NT2/D1 (cell line): ENCODE measurements at regions not wholly inside any gene's neighbourhood (a gene's known extent, or its start where the extent isn't known, plus 50 kb on each side); places are given as distances from the start of the nearest gene placed in this dataset.

Experiments
- SUZ12 ChIP-seq: IDR thresholded peaks from 2 replicates; pipeline ENCODE4 v1.6.1; 2011; ENCODE audit not compliant: insufficient read length, insufficient read depth; ENCODE audit errors: extremely low read depth
- ZNF274 ChIP-seq: IDR thresholded peaks from 2 replicates; pipeline ENCODE4 v1.6.1; 2011; ENCODE audit warnings: mild to moderate bottlenecking, low read depth, low read length

DNA sequence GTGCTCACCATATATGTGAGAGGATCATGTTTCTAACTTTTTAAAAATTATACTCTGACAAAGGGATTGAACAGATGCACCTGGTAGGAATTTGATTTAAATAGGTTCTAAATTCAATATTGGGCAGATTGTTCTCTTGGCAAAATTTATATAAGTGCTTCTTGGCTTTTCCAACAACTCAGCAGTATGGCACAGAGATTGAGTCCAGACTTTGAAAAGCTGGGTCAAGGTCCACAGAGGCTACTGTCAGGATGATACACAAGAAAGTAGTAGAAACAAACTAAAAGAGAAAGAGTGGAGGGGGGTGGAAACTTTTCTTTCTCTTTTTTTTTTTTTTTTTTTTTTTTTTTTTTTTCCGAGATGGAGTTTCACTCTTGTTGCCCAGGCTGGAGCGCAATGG lies 203.2 kb upstream of the ADAMTS9 start:
- TF ChIP-seq ZNF274 (no peak), SUZ12 (no peak)
